Astrocyte of the cerebellum (primary cell): ENCODE measurements at regions not wholly inside any gene's neighbourhood (a gene's known extent, or its start where the extent isn't known, plus 50 kb on each side); places are given as distances from the start of the nearest gene placed in this dataset.

Experiments used
- DNase-seq: peaks from one replicate; pipeline ENCODE4 v3.0.0-alpha.2; 2011; ENCODE audit warnings: low read depth
- H3K4me3 ChIP-seq: 2 replicates; pipeline ENCODE4 v1.5.1; 2011; ENCODE audit warnings: mild to moderate bottlenecking, low read depth, low read length, moderate library complexity
- in situ Hi-C: cut with HindIII; loops from 2 replicates; pipeline ENCODE4 v1.10.0; 2017; ENCODE audit warnings: low sequenced_read_pairs
- TF ChIP-seq, protein P1 (sequence below): IDR thresholded peaks from 2 replicates; pipeline ENCODE4 v1.5.1; 2012; ENCODE audit warnings: low read length, low read depth, moderate library complexity, mild to moderate bottlenecking; ENCODE audit errors: missing control alignments

DNA sequence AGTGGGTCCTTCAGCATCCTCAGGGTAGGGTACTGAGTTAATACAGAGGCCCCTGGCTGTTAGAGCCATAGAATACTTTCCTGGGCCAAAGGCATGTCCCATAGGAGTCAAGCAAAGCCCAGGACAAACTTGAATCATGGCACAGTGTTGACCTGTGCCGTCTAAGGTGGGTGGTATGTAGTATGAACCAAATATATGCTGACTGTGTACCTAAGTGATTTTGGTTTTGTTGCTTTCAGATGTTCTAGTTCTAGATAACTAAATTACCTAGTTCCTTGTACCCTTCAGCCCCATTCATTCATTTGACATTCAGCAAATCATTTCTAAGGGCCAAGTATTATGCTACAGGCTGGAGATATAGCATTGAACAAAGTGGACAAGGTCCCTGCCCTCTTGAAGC is 61.3 kb upstream of the GPRC5B start:
- in situ Hi-C loops = no loop called here
- TF ChIP-seq, protein P1, sequence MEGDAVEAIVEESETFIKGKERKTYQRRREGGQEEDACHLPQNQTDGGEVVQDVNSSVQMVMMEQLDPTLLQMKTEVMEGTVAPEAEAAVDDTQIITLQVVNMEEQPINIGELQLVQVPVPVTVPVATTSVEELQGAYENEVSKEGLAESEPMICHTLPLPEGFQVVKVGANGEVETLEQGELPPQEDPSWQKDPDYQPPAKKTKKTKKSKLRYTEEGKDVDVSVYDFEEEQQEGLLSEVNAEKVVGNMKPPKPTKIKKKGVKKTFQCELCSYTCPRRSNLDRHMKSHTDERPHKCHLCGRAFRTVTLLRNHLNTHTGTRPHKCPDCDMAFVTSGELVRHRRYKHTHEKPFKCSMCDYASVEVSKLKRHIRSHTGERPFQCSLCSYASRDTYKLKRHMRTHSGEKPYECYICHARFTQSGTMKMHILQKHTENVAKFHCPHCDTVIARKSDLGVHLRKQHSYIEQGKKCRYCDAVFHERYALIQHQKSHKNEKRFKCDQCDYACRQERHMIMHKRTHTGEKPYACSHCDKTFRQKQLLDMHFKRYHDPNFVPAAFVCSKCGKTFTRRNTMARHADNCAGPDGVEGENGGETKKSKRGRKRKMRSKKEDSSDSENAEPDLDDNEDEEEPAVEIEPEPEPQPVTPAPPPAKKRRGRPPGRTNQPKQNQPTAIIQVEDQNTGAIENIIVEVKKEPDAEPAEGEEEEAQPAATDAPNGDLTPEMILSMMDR = no peak
- DNase-seq = no peak
- no peak overlapping the region for H3K4me3 ChIP-seq

- TF ChIP-seq, protein P1 = no peak
- in situ Hi-C loops = no loop called here
- no peak for DNase-seq
These were observed 55.5 kb upstream of the GPRC5B start for GRCh38 chr16:19940195-19940594.

GRCh38 chr16:19939553-19939952 is 54.9 kb upstream of the GPRC5B start:
- in situ Hi-C loops = no loop called here
- TF ChIP-seq, protein P1 = no peak
- H3K4me3 ChIP-seq = no peak overlapping the region
- no peak for DNase-seq

More at GRCh38 chr16:19940195-19940594, 55.5 kb upstream of the GPRC5B start:
- no peak overlapping the region for H3K4me3 ChIP-seq

GRCh38 chr16:19938536-19938935 is 53.9 kb upstream of the GPRC5B start:
- TF ChIP-seq, protein P1 = no peak
- DNase-seq = no peak
- H3K4me3 ChIP-seq = no peak overlapping the region
- in situ Hi-C loops = no loop called here

- DNase-seq = no peak
- in situ Hi-C loops = no loop called here
- TF ChIP-seq, protein P1 = no peak
- H3K4me3 ChIP-seq = no peak overlapping the region
These were observed 51.8 kb upstream of the GPRC5B start for GRCh38 chr16:19936441-19936840.

DNA sequence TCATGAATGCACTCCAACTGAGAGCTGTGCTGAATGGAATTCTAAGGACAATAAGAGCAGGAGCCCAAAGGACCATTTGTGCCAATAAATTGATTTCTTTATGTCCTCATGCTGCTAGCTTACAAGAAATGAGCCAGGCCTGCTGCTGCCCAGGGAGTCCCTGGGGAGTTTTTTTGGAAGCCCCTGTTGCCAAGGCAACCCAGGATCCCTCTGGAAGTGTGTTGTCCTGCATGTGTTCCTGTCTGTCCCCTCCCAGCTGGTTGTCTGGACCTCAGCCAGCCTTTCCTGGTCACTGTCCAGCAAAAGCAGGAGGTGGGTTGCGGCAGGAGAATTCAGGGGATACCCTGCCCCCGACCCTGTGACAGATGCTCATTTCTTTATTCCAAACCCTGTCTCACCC is 51.0 kb upstream of the GPRC5B start:
- no peak for DNase-seq
- TF ChIP-seq, protein P1 = no peak
- in situ Hi-C loops = no loop called here
- H3K4me3 ChIP-seq = no peak overlapping the region
